Activated CD4-positive, alpha-beta T cell treated with anti-CD3 and anti-CD28 coated beads, Interleukin-2, amount 50 U/mL, for 16 hours (primary cell): ENCODE measurements at regions not wholly inside any gene's neighbourhood (a gene's known extent, or its start where the extent isn't known, plus 50 kb on each side); places are given as distances from the start of the nearest gene placed in this dataset.
A peak's percentile ranks its signal among the peaks of the same experiment; 100 is the strongest.

Source experiments
- DNase-seq: peaks from one replicate; pipeline ENCODE4 v3.0.0-alpha.2; 2020

DNA sequence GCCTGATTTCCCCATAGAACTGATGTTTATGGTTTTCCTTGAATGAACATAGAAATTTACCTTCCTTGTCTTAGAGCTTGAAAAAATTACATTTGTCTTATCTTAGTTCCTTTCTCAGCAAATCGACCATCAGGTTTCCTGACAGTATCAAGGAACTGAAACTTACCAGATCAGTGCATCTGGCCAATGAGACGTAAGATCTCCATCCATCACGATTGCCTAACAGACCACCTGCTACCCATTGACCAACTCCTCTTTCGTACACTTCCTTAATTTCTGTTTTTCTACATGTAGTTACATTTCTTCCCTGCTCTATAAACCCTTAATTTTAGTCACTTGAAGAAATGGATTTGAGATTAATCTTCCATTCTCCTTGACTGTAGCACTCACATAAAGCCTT is 57.4 kb upstream of the TMPRSS15 start:
- no peak for DNase-seq

DNA sequence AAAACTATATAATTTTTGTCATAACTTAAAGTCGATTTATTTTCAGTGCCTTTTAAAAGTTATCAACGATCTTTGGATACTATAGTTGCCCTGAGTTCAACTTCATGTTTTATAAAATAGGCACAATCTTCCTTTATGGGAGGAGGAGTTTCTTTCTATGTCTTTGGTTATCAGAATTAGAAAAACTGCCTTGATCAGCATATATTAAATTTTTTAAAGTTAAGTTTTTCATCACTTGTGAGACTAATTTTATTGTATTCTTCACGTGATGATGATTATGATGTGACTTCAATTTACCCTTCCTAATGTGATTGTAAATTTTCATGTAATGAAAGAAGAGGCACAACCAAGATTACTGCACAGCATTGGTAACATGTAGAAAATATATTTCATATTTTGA is 58.2 kb upstream of the TMPRSS15 start:
- DNase-seq: no peak

DNA sequence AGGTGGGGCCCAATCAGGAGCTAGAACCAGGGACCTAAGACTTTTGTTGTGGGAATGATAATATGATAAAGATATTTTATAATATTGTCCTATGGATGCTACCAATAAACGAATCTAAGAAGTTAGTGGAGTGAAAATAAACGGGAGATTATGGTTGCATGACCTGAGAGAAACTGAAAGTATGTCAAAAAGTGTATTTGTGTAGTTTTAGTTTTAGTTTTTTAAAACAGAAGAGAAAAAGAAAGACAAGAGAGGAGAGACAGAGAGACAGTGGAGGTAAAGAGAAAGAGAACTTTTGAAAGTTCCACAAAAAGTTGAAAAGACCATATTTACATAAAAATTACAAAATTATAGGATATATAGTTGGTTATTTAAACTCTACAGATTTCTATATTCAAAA is 64.1 kb upstream of the TMPRSS15 start:
- no peak for DNase-seq

DNA sequence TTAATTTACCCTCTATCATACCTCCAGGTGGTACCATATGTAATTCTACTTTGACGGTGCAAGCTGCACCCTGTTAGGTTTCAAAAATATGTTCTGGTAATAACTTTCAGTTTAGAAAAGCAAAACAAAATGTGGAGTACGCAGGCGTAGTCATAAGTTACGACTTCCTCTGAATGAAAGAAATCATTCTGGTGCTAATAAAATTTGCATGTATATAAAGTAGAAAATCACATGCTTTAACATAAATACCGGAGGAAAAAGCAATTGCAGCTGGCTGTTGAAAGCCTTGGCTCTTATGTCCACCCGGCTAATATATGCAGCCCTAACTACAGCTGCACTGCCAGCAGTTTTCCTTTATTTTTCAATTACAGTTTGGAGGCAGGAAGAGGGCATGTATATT is 65.2 kb upstream of the TMPRSS15 start:
- no peak for DNase-seq

- no peak for DNase-seq
These were observed 73.1 kb upstream of the TMPRSS15 start for GRCh38 chr21:18476639-18477038.

DNA sequence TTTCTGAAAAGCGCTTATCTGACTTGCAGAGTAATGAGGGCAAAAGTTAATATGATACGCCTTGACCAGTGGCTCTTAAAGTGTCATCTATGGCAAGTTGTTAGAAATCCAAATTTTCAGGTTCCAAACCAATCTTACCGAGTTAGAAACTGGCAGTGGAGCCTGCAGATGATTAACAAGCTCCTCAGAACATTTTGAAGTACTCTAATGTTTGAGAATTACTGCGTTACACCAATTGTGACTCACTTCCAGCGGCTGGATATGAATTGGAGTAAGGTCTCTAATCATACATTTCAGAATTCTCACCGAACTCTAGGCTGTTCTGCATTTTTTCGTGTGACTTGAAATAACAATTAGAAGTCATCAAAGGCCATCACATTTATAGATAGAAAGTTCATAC is 73.5 kb upstream of the TMPRSS15 start:
- no peak for DNase-seq

DNA sequence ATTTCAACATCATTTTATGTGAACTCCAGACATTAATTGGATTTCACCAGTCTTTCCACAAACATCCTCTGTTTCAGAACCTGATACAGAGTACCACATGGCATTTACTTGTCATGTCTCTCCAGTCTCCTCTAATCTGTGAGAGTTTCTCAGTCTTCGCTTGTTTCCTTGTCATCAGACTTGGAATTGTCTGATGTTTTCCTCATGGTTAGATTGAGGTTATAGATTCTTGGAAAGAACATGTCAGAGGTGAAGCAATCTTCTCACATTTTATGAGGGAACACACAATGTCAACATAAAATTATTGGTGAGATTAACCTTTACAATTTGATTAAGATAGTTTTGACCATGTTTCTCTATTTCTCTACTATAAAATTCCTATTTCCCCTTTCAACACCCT is 74.9 kb upstream of the TMPRSS15 start:
- DNase-seq: no peak

DNA sequence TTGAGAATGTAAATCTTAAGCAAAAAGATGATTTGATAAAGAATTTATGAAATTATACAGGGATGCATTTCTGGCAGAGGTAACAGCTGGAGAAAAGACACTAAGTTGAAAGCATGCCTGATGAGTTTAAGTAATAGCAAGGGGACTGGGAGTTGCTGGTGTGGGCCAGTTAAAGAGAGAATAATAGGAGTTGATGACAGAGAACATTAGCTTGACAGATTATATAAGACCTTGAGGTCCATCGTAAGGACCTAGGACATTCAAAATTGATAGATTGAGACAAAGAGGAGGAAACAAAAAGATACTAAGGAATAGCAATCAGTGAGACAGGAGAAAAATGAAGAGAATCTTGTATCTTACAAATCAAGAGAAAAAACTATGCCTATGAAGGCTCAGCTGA is 84.7 kb upstream of the TMPRSS15 start:
- no peak for DNase-seq

DNA sequence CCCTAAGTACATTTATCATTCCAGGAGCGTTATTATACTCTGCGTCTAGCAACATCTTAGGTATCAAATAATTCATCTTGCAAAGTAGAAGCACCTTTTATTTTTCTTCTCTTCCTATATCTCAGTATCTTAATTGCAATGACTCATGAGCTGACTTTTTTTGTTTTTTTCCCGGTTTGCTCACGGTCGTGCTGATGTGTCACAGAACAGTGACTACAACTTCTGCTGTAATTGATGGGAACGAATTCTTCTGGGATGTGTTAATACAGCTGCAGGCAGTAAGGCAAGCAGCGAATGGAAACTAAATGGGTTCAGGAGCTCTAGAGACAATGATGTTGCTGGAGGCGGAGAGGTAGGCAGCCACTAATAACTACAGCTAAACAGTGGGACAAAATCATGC is 89.8 kb upstream of the TMPRSS15 start:
- DNase-seq: no peak

DNA sequence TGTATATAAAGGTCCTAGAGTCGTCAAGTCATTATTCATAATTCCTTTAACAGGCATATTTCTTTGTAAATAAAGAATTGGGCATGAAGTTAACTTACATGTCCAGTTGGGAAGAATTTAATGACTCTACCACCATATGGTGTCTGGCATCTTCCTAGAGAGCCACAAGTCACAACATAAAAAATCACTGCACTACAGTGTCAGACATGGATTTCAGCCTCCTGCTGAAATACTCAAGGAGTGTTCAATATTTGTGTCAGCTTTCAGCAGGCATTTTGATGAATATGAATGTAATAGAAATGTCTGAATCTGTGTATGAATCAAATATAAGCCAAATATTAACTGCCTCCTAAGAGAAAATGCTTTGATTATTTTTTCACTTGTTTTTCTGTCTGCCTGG is 91.9 kb upstream of the TMPRSS15 start:
- no peak for DNase-seq

DNA sequence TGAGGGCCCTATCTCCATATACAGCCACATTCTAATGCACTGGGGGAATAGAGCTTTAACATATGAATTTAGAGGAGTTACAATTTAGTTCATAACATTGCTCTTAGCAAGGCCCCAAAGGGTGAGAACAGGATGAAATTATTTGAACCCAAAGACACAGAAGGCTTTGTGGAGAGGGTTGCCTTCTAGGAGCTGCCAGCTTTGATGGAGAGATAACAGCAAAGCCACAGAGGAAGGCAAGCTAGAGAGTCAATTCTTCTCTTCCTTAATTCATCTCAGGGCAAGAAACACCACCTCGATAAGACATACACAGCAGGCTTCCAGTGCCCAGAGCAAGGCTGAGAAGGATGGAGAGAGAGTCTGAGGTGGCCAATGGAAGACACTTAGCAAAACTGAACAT is 94.8 kb upstream of the TMPRSS15 start:
- no peak for DNase-seq

DNA sequence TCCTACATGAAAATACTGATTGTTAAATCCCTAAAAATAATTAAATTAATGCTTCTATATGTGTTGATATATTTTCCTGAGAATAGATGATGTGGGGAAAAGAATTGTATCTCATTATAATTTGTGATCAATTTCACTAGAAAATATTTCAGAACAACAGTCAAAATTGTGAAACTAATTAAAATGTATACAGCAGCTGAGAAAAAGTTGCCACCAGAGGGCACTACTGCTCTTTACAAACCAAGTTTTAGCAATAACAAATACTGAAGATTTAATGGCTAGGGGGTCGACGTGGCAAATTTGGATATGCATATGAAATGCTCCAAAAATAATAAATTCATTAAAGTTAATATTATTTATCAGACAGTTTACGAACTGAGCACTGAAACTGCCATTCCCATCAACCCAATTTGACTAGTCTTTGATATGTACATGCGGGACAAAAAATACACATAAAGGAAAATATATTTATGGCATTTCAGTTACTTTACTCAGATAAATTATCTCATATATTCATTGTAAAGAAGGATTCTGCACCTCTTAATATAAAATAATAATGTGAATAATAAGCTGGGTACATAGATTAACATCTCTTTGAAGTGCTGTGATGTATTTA is 96.3 kb upstream of the TMPRSS15 start:
- peak; percentile 48 for DNase-seq

- DNase-seq: no peak
These were observed 114.5 kb upstream of the TMPRSS15 start for GRCh38 chr21:18518054-18518481.

DNA sequence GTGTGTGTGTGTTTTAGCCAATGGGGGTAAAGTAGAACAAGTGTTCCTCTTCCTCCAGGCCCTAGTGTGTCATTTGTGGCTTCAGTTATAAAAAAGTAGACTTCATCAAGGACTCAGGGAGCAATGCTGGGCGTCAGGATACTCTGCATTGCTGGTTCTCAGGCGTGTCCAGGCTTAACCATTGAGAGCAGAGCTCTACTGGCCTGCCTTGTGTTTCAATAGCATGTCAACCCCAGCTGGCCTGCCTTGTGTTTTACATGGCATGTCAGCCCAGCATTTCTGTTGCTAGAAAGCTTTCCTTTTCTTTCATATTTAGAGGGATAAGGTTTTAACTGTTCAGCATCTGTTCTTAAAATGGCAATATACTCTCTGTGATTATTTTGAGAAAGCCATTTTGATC is 117.6 kb upstream of the TMPRSS15 start:
- DNase-seq: no peak

DNA sequence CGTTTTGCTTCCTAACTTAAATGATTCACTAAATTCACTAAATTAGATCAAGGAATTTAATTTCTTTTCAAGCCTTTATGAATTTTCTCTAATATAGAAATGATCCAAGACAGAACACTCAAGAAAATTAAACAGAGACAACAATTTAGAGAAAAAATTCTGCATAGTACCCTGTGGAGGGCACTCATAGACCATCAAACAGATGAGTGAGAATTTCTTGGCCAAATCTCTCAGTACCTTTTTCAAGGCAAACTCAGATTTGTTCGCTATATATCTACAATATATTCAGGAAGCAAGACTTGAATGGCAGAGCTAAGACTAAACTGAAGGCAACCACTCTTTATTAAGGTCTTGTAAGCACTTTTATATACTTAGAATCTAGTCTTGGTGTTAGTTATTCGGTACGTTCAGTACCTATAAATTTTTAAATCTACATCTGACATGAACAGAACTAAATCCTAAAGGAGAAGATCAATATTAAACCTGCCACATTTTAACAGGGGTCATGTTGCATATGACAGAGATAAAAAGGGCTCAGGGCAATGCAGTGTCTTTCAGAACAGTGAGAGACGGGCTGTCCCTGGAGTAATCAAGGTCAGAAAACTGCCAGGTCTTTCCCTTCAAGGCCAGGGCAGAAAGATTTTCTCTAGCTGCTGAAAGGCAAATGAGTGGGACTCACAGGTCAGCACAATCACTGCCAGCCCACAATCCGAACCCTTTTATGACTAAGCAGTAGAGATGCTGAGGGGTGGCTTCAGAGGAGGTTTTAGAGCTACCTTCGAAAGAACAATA is 118.8 kb upstream of the TMPRSS15 start:
- no peak for DNase-seq

DNA sequence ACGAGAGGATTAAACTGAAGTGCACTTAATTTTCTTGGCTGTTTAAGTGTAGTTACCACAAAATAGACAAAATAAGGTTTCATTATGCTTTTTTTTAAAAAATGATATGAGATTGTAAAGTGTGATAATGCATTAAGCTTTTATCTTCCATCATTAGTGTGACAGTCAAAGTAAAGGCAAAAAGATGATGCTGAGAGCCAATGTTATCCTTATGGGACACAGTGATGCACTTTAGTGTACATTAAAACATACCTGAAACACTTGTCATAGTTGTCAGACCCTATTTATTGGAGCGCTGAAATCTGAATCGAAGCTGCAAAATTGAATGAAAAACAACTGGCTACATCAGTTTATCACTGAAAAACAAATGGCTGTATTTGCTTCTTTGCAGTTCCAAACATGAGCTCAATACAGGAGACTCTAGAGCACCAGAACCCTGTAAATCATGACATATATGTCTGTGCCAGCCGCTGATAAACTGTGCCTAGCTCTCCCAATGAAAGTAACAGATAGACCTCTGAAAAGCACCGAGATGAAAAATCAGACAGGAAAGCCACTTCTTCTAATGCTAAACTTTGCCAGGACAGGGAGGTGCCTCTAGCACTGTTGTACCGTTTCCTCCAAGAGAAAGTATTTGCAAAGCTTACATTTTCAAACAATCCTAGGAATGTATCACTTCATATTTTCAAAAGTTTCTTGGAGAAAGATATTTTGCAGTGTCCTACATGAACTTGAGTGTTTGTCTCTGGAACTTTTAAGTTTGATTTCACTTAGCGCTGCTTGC is 120.7 kb upstream of the TMPRSS15 start:
- DNase-seq: no peak

- no peak for DNase-seq
These were observed 125.7 kb upstream of the TMPRSS15 start for GRCh38 chr21:18529254-18529653.

- DNase-seq: no peak
These were observed 138.5 kb upstream of the TMPRSS15 start for GRCh38 chr21:18542081-18542480.

DNA sequence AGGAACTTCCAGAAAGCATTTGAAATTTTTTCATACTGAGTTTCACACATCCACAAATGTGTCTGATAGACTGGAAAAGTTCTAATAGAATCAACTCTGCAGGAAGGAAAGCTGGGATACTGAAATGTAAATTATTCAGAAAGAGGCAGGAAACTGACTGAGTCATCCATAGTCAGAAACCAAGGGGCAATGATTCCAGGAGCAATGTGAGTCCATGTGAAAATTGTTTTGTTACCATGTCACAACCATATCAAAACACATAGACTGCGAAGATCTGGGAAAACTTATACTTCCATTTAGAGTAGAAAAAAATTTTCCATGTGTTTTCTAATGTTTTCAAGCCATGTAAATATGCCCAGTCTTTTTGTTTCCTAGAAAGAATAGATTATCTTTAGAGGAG is 142.3 kb upstream of the TMPRSS15 start:
- no peak for DNase-seq

- no peak for DNase-seq
These were observed 143.8 kb upstream of the TMPRSS15 start for GRCh38 chr21:18547347-18547746.

GRCh38 chr21:18548249-18548648 is 144.7 kb upstream of the TMPRSS15 start:
- DNase-seq: no peak

DNA sequence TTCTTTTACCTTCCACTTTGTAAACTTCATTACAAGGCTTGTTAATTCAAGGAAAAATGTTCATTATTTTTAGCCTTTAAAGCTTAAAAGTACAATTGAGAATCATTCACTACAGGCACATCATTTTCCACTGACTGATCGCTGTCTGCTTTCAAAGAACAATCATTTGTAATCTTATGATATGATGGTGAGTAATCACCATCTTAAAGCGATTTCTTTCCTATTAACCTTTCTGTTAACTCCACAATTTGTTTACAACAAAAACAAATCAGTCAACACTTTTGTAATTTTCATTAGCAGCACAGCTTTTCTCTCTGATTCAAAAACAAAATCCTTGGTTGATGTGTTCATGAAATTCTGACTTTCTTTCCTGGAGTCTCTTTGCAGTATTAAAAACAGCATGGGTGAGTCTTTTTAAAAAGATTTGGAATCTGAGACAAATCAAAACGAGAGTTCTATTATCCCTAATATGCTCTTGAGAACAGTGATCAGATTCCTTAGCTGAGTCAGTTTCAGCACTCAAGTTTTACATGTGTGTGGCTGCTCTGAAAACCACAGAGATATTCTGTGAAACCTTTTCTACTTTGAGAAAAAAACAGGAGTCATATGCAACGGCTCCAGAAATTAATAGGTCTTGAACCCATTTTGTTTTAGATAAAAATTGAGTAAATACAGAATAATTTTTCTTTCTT is 145.8 kb upstream of the TMPRSS15 start:
- DNase-seq: no peak

DNA sequence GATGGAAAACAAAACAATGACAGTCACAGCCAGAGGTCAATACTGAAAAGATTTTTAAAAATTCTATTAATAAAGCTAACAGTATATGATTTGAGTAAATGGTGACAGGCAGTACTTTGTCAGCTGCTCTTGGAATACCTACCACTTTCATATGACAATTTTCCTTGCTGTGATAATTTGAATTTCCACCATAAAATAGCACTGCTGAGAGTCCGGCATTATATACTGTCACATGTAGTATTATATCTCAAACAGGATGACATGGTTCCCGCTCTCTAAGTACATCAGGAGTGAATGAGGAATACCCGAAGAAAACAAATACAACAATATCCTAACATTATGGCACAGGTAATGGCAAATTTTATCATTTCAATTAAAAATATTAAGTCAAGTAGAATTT is 146.8 kb upstream of the TMPRSS15 start:
- no peak for DNase-seq
